ENCODE measurements at regions not wholly inside any gene's neighbourhood (a gene's known extent, or its start where the extent isn't known, plus 50 kb on each side); places are given as distances from the start of the nearest gene placed in this dataset.

- TF ChIP-seq CTCF (conservative IDR thresholded peaks at IDR 0.05; ENCODE audit: low read depth in 2 of 2): no peak
- TF ChIP-seq EZH2 (IDR thresholded peaks at IDR 0.05; ENCODE audit: low read depth, unreplicated experiment): peak; percentile 82
- TF ChIP-seq POLR2AphosphoS5 (IDR thresholded peaks at IDR 0.05; ENCODE audit: low read depth): no peak
- TF ChIP-seq ZNF331 (CRISPR knock-in tag; IDR thresholded peaks at IDR 0.05; ENCODE audit: low read depth): no peak
- no peak for TF ChIP-seq REST (IDR thresholded peaks at IDR 0.05; ENCODE audit: unreplicated experiment)
- TF ChIP-seq CREB1 (CRISPR knock-in tag; IDR thresholded peaks at IDR 0.05; ENCODE audit: low read depth): no peak
These were observed 152.0 kb downstream of the ERCC6L2 start for GRCh38 chr9:96027251-96028131.
